ENCODE measurements at regions not wholly inside any gene's neighbourhood (a gene's known extent, or its start where the extent isn't known, plus 50 kb on each side); places are given as distances from the start of the nearest gene placed in this dataset.

DNA sequence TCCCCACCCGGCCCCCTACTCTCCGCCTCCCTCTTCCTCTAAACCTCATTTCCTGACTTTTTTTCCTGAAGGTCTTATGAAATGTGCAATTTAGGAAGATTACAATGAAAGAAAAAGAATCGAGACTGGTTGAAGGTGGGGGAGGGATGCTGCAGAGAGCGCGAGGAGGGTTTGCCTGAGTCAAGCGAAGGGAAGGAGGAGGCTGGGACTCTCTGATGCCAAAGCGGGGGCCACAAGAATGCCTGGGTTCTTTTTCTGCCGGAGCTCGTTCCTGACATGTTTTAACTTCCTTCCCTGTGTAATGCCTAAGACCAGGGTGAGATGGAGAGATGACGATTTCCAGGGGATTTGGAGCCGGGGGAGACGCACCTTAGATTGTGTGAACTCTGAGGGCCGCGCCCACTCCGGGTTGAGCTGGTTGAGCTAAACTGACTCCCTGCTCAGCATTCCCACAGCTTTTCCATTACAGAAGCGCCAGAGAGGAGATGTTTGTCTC, 270.5 kb upstream of the SORL1-AS1 start:
- no peak for DNase-seq

DNA sequence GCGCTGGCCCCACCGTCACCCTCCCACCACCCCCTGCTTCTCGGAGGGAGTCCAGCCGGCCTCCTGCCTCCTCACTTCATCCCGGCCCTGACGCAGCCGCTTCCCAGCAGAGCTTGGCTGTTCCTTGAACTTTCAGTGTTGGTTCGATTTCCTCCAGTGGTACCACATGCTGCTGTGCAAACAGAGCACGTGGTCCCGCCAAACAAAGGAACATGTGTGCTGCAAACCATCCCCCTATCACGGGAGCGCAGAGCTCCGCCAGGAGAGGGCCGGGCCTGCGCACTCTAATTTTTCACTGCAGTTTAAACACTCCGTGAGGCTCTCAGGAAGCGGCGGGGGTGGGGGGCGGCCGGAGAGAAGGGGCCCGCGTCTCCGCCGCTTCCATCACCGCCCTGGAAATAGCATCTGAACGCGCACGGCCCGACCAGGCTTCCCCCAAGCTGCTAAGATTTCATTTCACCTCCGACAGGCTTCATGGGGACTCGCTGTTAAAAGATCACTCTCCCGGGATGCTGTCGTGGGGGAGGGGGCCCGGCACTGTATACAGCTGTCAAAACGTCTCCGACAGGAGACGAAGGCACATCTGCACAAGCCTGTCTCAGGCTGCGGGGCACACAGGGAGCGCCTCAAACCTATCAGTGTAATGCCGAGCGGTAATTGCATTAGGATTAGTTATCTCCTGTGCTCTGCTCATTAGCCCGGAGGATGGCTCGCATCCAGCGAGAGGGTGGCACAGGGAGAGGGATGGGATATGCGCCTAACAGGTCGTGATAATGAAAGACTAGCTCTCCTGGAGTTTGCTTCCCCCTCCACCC, 269.9 kb upstream of the SORL1-AS1 start:
- DNase-seq, result peak; percentile 89

DNA sequence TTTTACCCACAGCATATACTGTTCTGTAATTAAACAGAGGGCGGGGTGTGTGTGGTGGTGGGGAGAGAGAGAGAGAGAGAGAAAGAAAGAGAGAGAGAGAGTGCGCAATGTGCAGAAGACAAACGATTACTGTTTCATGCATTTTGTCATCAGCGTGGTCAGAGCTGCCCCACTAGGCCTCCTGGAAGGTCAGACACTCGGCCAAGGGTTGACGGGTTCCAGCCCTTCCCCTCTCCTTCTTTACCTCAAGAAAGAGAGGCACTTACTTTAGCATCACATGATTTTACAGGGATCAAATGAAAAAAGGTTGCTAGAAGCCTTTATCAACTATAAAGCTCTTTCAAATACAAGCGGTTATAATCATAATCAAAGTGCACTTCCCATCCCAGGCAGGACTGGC, 269.2 kb upstream of the SORL1-AS1 start:
- DNase-seq, result no peak

DNA sequence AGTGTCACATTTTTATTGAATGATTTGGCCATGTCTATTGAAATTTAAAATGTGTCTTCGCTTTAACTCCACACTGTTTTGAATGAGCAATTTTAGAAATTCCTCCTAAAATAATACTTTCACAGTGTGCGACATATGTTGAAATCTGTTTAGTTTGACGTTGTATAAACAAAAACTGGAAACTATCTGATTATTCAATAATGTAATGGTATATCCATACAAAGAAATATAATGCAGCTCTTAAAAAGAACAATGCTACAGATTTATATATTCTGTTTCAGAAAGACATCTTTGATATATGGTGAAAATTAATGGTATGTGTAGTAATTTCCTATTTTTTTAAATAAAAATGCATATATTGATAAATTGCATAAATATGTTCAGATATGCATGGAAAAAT, 268.7 kb upstream of the SORL1-AS1 start:
- DNase-seq, result no peak

DNA sequence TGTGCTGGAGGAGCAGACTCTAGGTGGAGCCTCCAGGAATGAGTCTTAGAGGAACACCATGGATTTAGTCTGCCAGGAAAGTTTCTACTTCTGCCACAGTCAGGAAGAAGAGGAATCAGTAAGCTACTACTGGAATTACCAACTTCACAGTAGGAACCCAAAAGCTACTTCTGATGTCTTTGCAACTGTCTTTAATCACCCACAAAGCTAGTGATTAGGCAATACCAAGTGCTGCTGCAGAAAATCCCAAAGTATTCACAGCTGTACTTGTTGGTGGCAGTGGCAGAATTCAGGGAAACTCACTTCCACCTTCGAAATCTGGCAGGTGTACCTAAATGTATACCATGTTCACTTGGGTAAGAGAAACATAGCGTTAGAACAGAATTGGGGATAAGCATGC, 264.5 kb upstream of the SORL1-AS1 start:
- no peak for DNase-seq

DNA sequence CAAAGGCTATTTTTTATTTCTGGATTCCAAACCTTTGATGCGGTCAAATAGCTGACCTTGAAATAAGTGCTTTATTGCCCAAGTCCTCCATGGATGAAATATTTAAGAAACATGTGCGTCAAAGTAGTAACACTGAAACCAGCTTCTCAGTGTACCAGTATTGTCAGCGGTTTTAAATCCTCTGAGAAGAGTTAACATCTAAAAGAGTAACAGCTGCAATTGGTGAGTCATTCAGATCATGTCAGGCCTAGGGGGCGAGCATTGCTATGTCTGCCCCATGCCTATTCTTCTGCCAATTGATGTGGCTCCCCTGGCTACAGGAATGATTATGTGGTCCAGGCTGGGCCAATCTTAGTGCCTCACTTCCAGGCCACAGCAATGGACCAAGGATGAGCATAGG, 263.3 kb upstream of the SORL1-AS1 start:
- DNase-seq, result no peak

DNA sequence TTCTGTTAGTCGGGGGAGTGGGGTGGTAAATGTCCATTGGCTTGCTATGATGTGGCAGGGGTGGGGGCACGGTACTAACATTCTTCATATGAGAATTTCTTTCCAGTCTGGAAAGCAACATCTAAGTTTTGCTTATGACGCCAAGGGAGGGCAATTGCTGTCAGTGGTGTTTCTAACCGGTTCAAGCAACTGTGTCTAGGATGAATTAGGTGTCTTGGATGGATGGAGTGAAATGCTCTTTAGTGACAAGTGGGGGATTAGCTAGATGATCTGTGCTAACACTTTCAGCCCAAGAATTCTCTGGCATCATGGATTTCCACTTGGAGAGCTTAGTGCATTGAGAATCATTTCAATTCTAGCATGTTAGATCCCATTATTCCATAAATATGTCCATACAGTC, 262.6 kb upstream of the SORL1-AS1 start:
- DNase-seq, result no peak

DNA sequence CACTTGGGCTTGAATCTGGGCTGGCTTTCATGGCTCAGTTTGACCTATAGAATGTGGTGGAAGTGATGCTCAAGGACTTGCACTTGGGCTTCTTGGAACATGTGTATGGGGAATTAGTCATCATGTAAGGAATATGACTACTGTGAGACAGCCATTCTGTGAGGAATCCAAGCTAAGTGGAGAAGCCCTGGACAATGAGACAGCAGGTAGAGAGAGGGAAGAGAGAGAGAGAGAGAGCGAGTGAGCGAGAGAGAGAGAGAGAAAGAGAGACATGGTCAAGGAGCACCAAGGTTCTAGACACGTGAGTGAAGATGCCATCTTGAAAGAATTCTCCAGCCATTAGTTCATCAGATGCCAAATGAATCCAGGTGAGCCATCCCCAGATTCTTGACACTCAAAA, 261.6 kb upstream of the SORL1-AS1 start:
- DNase-seq, result no peak

DNA sequence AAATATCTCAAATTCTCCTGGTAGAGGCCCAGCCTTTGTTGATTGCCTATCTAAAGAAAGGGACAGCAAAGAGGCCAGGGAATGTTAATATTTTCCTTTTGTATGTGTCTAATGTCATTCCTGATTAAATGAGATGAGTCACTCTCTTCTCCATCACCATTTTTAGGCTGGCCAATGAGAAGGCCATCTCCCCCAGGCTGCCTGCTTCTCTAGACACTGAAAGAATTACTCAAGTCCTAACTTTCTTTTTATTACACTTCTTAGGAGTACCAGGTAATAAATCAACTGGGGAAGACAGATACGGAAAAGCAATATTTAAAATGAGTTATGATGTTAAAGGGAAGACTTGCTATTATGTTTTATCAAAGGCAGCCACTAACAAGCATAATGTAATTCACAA, 259.2 kb upstream of the SORL1-AS1 start:
- DNase-seq, result no peak

DNA sequence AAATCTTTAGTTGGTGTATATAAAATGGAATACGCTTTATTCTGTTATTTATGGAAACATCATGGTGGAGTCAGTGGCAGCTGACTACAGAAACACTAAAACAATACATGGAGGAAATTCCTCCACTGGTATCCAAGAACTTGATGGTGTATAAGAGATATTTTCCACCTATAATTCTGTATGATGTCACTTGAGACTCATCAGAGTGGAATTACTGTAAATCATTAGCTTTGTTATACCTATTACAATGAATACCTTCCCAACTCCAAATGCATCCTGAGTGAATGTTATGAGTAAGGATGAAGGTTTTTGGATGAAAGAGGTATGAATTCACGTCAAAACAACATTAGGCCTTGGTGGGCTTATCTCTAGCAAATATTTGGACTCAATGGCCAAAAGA, 258.5 kb upstream of the SORL1-AS1 start:
- DNase-seq, result no peak

DNA sequence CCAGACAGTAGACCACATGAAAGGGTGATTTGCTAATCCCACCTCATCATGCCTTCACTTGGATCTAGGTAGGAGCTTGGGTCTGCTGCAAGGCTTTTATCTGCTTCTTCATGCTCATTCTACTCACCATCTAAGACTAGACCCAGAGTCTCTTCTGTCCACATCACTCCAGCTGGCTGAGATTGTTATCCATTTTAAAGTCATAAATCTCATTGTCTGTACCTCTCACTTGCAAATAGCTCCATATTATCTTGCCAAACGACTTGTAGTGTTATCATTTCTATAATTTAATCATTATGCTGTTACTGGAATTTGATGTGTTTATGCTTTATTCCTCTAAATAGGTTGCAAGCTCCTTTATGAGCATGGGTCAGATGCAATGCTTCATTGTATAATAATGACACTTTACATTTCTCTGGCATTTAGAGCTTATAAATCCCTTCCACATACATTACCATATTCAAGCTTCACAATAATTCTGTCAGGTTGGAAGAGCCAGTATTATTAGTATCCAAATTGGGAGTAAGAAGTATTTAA, 254.2 kb upstream of the SORL1-AS1 start:
- no peak for DNase-seq

DNA sequence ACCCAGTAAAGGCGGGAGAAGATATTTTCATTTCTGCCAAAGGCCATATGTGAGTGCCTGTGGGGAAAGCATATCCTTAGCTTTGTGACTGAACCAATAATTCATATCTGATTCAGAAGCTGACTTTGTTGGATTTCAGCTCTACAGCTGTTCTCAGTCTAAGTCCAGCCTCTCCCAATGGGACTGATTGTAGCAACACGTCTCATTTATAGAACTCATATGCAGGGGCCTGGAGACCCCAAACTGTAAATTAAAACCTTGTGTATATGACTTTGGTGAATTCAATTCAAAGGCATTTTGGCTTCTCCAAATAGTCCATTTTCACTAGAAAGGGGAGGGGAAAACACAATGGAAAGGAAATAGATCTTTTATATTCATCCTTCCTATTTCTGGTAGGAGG, 250.4 kb upstream of the SORL1-AS1 start:
- DNase-seq, result no peak

DNA sequence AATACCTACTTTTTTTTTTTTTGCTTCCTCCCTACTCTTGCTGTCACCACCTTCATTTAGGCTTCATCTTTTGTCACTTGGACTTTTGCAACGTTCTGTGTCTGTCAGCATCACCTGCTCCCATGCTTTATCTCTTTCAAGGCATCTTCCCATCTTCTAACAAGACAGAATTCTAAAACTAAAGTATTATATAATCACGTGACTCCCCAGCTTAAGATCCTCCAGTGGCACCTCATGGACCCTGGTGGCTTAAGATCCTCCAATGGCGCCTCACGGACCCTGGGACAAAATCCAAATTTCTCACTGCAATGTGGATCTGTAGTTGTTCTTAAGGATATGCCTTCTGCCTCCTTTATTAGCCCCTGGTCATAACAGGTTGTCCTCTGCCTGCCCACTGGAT, 248.2 kb upstream of the SORL1-AS1 start:
- DNase-seq, result no peak

DNA sequence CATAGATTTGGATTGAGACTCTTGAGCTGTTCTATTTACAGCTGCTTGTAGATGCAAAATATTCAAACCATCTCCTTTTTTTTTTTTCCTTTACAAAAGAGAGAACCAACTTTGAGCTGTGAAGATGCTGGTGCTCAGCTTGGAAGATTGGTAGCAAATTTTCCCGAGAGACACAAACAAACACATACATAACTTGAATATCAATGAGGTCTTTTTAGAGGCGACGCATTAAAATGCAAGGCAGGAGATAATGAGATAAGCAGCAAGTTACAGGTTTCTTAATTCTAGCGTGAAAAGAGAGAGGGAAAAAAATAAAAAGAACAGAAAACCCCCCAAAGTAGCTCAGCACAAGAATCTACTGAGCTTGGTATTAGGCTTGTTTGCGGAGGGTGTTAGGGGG, 247.0 kb upstream of the SORL1-AS1 start:
- DNase-seq, result no peak

DNA sequence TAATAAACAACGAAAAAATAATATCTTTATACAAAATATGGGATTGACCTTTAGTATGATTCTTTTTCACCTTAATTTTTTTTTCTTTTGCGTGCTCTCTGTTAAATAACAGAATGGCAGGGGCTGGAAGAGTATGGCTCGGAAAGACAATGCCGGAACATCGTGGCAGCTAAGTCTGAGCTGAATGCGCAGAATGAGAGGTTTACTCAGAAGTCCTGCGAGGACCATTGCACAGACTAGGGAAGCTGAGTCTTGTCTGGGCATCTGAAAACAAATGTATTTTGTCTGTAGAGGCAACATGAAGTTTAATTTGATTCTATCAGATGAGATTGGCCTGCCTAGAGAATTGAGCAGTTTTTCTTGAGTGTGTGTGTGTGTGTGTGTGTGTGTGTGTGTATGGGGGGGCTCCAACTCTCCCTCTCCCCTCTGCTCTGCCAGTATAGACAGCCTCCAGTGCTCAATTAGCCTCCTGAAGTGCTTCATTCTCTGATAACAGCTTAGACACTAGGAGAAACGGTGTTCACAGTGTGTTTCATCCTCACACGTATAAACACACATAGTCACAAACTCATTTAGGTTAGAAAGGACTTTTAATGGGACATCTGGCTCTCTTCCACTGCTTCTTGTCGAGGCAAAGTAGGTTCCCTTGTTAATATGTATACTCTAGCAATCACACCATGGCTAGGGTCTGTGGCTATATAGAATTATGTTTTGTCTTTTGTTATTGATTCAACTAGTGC, 244.3 kb upstream of the SORL1-AS1 start:
- no peak for DNase-seq

DNA sequence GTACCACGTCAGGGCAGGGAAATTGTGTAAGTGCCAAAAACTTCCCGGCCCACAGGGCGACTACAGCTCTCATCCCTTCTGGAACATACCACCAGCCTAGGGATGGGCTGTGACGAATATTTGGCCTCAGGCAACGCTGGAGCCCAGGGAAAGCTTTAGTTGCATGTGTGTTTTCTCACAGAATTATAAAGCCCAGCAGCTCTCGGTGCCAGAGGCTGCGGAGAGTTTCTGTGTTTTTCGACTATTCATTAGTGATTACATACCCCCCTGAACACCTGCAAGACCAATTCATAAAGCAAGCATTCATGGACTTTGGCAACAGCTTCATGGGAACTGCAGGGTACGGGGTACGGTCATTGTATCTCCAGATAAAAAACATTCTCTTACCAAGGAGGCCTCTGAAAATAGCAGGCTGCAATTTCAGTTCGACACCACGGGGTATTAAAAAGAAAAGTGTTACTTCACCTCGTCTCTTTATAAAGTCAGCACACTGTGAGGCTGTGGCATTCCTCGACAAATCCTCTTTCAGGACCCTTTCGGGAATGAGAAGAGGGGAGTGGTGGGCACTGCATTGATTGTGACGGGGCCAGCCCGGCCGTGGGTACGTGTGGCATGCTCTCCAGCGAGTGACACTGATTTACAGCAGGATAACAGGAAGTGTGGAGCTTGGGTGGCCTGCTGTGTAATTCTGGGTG, 243.6 kb upstream of the SORL1-AS1 start:
- no peak for DNase-seq

DNA sequence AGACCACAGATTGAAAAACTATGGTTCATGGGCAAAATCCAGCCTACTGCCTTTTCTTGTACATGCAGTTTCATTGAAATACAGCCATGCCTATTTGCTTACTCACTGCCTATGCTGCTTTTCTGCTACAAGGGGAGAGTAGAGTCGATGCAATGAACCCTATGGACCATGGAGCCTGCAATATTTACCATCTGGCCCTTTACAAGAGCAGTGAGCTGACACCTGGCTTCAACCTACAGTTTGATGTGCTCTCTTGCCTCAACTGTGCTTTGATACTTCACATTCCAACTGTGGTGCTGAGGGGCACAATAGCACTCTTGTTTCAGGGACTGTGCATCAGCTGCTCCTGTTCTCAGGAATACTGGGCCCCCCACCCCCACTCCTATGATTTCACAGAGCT, 239.5 kb upstream of the SORL1-AS1 start:
- no peak for DNase-seq

DNA sequence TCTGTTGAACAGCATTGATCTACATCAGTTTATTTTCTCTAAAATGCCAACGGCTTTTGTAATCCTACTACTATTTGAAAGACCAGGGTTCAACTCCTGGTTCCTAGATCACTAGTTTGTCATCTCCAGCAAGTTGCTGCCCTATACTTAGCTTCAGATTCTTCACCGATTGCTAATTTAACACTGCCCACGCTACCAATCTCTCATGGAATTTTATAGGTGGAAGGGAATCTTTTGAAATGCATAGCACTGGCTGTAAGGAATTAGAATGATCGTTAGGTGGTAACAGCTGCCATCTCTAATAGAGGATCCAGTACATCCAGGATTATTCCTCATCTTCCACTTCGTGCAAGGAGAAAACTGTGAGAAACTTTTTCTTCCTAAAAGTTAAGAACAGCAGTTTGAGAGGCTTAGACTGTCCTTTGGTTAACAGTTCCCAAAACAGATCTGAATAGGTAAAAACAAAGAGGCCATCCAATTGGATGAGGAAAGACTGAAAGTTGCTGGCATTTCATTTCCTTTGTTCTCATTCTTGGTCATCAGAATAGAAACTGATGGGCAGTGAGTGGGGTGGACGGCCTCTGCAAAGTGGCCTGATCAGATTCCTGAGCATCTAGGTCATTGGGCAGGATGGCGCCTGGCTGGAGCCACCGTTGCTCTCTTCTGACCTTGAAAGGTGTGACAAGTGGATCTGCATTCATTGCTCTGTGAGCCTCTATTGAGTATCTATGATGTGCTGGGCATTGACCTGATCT, 236.3 kb upstream of the SORL1-AS1 start:
- DNase-seq, result no peak

DNA sequence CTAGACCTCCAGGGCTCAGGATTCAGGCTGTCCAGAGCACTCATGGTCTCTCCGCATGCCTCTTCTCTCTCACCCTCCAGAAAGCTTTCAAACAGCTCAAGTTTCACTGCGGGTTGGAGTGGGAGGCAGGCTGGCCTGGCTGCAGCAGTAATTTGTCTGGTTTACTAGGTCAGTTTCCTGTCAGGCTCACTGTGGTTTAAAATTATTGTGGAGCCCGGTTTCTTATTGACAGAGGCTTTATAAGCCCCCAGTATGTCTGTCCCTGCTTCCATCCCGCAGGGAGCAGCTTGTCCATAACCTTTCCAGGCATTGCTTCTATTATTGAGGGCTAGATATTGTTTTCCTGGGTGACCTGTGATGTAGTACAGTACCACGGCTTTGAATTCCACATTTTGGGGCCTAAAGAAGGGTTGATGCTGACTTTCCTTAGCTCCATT, 235.3 kb upstream of the SORL1-AS1 start:
- DNase-seq, result no peak

DNA sequence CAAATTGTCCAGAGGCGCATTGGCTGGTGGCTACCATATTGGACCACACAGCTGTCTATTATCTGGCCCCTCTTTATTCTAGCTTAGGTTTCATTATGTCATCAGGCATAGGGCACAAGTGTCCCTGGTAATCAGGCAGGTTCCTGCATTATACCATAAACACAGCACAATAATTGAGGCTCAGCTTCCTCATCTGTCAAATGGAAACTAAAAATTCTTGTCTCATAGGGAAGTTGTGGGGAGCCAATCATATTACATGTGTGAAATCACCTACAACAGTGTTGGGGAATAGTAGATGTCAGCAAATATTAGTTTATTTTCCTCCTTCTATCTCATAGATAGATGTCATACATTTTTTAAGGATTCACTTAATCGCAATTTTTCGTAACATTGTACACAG, 231.0 kb upstream of the SORL1-AS1 start:
- no peak for DNase-seq

Measured in NCI-H345 (cell line).